ENCODE measurements at regions not wholly inside any gene's neighbourhood (a gene's known extent, or its start where the extent isn't known, plus 50 kb on each side); places are given as distances from the start of the nearest gene placed in this dataset.

DNA sequence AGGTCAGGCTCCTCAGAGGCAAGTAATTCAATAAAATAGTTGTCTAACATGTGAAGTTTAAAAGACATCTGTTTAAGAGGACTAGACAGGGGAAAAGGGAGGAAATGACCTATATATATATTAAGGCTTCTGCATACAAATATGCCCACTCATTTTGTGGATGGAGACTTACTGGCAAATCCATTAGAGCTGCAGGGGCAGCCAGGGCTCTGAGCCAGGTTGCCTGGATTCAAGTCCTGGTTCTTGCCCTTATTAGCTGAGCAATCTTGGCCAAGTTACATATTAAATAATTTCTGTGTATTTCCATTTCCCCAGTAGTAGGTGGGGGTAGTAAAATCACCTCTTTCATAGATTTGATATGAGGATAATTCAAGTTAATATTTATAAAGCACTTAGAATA lies 287.0 kb upstream of the RIMS1 start:
- no peak overlapping the region for H3K4me2 ChIP-seq

DNA sequence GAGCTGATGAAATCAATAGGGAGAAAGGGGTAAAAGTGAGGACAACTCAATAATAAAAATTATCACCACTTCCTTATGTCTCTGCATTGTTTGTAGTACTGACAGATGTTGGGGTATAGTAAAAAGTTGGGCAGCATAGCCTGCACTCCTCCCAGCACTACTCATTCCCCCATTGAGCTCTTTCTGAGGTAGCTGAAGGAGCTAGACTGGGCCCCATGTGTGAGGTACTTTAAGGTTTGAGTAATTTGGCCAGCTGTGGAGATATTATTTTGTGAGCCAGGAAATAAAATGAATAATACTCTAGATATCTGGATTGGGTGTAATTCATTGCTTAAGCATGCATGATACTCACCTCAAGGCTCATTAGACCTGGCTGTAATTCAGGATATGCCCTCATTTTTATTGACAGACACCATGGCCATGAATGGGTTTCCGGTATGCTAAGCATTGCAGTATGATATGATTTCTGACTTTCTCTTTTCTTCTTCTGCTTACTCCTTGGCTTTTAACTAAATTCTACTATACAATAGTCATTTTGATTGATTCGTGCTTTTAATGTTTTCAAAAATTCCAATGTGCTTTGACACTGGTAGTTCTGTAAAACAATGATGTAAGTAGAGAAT lies 283.9 kb upstream of the RIMS1 start:
- H3K4me1 Mint-ChIP-seq: no peaks in the 10 kb centered on the region
- H3K4me2 ChIP-seq: no peak overlapping the region
- H3K27me3 ChIP-seq: no peaks in the 10 kb centered on the region
- no peak overlapping the region for H2AFZ ChIP-seq (replicated peaks)
- no peaks in the 10 kb centered on the region for H3K36me3 Mint-ChIP-seq
- H3K9me3 Mint-ChIP-seq: no peaks in the 10 kb centered on the region
- no peak for DNase-seq (ENCODE audit: low spot score)
- H3K9ac ChIP-seq: no peak overlapping the region
- TF ChIP-seq, protein P1, sequence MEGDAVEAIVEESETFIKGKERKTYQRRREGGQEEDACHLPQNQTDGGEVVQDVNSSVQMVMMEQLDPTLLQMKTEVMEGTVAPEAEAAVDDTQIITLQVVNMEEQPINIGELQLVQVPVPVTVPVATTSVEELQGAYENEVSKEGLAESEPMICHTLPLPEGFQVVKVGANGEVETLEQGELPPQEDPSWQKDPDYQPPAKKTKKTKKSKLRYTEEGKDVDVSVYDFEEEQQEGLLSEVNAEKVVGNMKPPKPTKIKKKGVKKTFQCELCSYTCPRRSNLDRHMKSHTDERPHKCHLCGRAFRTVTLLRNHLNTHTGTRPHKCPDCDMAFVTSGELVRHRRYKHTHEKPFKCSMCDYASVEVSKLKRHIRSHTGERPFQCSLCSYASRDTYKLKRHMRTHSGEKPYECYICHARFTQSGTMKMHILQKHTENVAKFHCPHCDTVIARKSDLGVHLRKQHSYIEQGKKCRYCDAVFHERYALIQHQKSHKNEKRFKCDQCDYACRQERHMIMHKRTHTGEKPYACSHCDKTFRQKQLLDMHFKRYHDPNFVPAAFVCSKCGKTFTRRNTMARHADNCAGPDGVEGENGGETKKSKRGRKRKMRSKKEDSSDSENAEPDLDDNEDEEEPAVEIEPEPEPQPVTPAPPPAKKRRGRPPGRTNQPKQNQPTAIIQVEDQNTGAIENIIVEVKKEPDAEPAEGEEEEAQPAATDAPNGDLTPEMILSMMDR (IDR thresholded peaks at IDR 0.05): no peak
- TF ChIP-seq EZH2phosphoT487 (IDR thresholded peaks at IDR 0.05) (no peak), EZH2 (IDR thresholded peaks at IDR 0.05) (no peak)
- H3K27ac ChIP-seq: no peak overlapping the region
- H3K4me1 ChIP-seq: no peaks in the 10 kb centered on the region
- H3K27me3 Mint-ChIP-seq (ENCODE audit: insufficient read depth, low read depth): peaks cover 5% of the 10 kb centered on the region
- no peak overlapping the region for H3K4me3 ChIP-seq
- H3K4me3 Mint-ChIP-seq: no peak overlapping the region
- H3F3A ChIP-seq (ENCODE audit: low read depth): no peaks in the 10 kb centered on the region
- H3K36me3 ChIP-seq: no peaks in the 10 kb centered on the region
- no peaks in the 10 kb centered on the region for H4K20me1 ChIP-seq (ENCODE audit: low read depth)
- no peak overlapping the region for H3K27ac Mint-ChIP-seq
- H3K79me2 ChIP-seq (ENCODE audit: low read depth): no peaks in the 10 kb centered on the region
- no peaks in the 10 kb centered on the region for H3K9me3 ChIP-seq (ENCODE audit: low read depth)

More for the DNA sequence above, 287.0 kb upstream of the RIMS1 start:
- Histone ChIP-seq H3F3A (ENCODE audit: low read depth) (no peaks in the 10 kb centered on the region), H4K20me1 (ENCODE audit: low read depth) (no peaks in the 10 kb centered on the region), H2AFZ (replicated peaks) (no peak overlapping the region), H3K36me3 (no peaks in the 10 kb centered on the region), H3K79me2 (ENCODE audit: low read depth) (no peaks in the 10 kb centered on the region), H3K27ac (no peak overlapping the region), H3K4me1 (no peaks in the 10 kb centered on the region), H3K9me3 (ENCODE audit: low read depth) (no peaks in the 10 kb centered on the region), H3K9ac (no peak overlapping the region), H3K27me3 (no peaks in the 10 kb centered on the region), H3K4me3 (no peak overlapping the region)
- H3K4me3 Mint-ChIP-seq: no peak overlapping the region
- H3K27me3 Mint-ChIP-seq (ENCODE audit: insufficient read depth, low read depth): peaks cover 2% of the 10 kb centered on the region
- no peaks in the 10 kb centered on the region for H3K36me3 Mint-ChIP-seq
- no peaks in the 10 kb centered on the region for H3K9me3 Mint-ChIP-seq
- DNase-seq (ENCODE audit: low spot score): no peak
- TF ChIP-seq EZH2phosphoT487 (IDR thresholded peaks at IDR 0.05) (no peak), EZH2 (IDR thresholded peaks at IDR 0.05) (no peak)
- TF ChIP-seq, protein P1 (IDR thresholded peaks at IDR 0.05): no peak
- H3K4me1 Mint-ChIP-seq: no peaks in the 10 kb centered on the region
- no peak overlapping the region for H3K27ac Mint-ChIP-seq

DNA sequence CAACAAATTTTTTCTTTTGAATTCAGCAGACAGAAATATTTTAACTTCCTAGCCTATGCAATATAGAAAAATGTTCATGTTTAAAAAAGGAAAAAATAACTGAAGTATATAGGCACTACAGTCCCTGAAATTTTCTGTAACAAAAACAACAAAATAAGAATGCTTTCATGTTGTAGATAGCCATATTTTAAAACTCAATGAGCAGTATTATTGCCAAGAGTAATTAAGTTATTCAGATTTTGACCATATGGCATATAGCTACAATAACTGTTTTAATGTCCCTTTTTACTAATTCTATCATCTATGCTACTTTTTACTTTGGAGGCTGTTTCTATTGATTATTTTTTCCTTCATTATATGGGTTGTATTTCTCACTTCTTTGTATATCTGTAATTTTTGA lies 283.3 kb upstream of the RIMS1 start:
- TF ChIP-seq, protein P1 (IDR thresholded peaks at IDR 0.05): no peak
- TF ChIP-seq EZH2 (IDR thresholded peaks at IDR 0.05) (no peak), EZH2phosphoT487 (IDR thresholded peaks at IDR 0.05) (no peak)
- no peaks in the 10 kb centered on the region for H4K20me1 ChIP-seq (ENCODE audit: low read depth)
- no peaks in the 10 kb centered on the region for H3K9me3 ChIP-seq (ENCODE audit: low read depth)
- no peak overlapping the region for H3K4me3 Mint-ChIP-seq
- H3K36me3 Mint-ChIP-seq: no peaks in the 10 kb centered on the region
- H3K27me3 ChIP-seq: no peaks in the 10 kb centered on the region
- H3K4me3 ChIP-seq: no peak overlapping the region
- H3K9me3 Mint-ChIP-seq: no peaks in the 10 kb centered on the region
- DNase-seq (ENCODE audit: low spot score): no peak
- H3K79me2 ChIP-seq (ENCODE audit: low read depth): no peaks in the 10 kb centered on the region
- H3K27ac ChIP-seq: no peak overlapping the region
- H3K4me1 Mint-ChIP-seq: no peaks in the 10 kb centered on the region
- no peak overlapping the region for H3K9ac ChIP-seq
- H3K4me1 ChIP-seq: no peaks in the 10 kb centered on the region
- H3K27me3 Mint-ChIP-seq (ENCODE audit: insufficient read depth, low read depth): peaks cover 5% of the 10 kb centered on the region
- H2AFZ ChIP-seq (replicated peaks): no peak overlapping the region
- no peaks in the 10 kb centered on the region for H3K36me3 ChIP-seq
- H3K27ac Mint-ChIP-seq: no peak overlapping the region
- H3K4me2 ChIP-seq: no peak overlapping the region
- H3F3A ChIP-seq (ENCODE audit: low read depth): no peaks in the 10 kb centered on the region

Data from neural progenitor cell (in vitro differentiated cells).